PC-3 (cell line): ENCODE measurements at regions not wholly inside any gene's neighbourhood (a gene's known extent, or its start where the extent isn't known, plus 50 kb on each side); places are given as distances from the start of the nearest gene placed in this dataset.
A peak's percentile ranks its signal among the peaks of the same experiment; 100 is the strongest.

Experiments
- ATAC-seq: fragments of 200-7000 bp; cut with Tn5 transposase; 2 replicates; pipeline ENCODE4 v1.9.1; 2020; ENCODE audit warnings: mild to moderate bottlenecking, moderate library complexity
- BruUV-seq: library from RNA; stranded (reverse); fragments of 400-500 nt; replicated peaks from 2 replicates; lab custom pipeline; 2021; lab: Mats Ljungman, UMichigan
- CTCF ChIA-PET: fragments of 300-600 bp; sonication (Branson Sonifier 250); formaldehyde crosslinking; loops from one replicate; lab custom pipeline; 2022; ENCODE audit warnings: antibody characterized with exemption; lab: Charles Lee
- POLR2A ChIA-PET: fragments of 300-600 bp; sonication (Branson Sonifier 250); formaldehyde crosslinking; loops from one replicate; lab custom pipeline; 2022; ENCODE audit warnings: antibody characterized with exemption; ENCODE audit not compliant: unreplicated experiment; lab: Charles Lee
- DNase-seq: peaks from one replicate; pipeline ENCODE4 v3.0.0-alpha.2; 2015
- H2AFZ ChIP-seq: fragments of 300-600 bp; sonication (generic); 2 replicates; pipeline ENCODE4 v1.6.0; 2016; ENCODE audit warnings: antibody characterized with exemption, low read length
- H3F3A ChIP-seq: fragments of 300-600 bp; sonication (generic); one replicate; pipeline ENCODE4 v1.6.0; 2017; ENCODE audit warnings: antibody characterized with exemption, low read length, control low read depth, mild to moderate bottlenecking; ENCODE audit not compliant: unreplicated experiment
- H3K27ac ChIP-seq: fragments of 300-600 bp; sonication (generic); 2 replicates; pipeline ENCODE4 v1.5.1; 2016; ENCODE audit warnings: mild to moderate bottlenecking, low read length
- H3K27me3 ChIP-seq: fragments of 300-600 bp; sonication (generic); 2 replicates; pipeline ENCODE4 v1.6.1; 2016; ENCODE audit warnings: low read length, mixed read lengths
- H3K36me3 ChIP-seq: fragments of 300-600 bp; sonication (generic); 2 replicates; pipeline ENCODE4 v1.6.1; 2016; ENCODE audit warnings: low read depth, mixed run types, low read length, mixed read lengths
- H3K4me1 ChIP-seq: fragments of 300-600 bp; sonication (generic); 2 replicates; pipeline ENCODE4 v1.5.1; 2016; ENCODE audit warnings: low read length; ENCODE audit not compliant: insufficient read depth
- H3K4me2 ChIP-seq: fragments of 300-600 bp; sonication (generic); 2 replicates; pipeline ENCODE4 v1.6.0; 2016; ENCODE audit warnings: low read length
- H3K4me3 ChIP-seq: fragments of 300-600 bp; sonication (generic); 2 replicates; pipeline ENCODE4 v1.5.1; 2016; ENCODE audit warnings: mild to moderate bottlenecking, low read length, mixed read lengths
- H3K79me2 ChIP-seq: fragments of 300-600 bp; sonication (generic); 2 replicates; pipeline ENCODE4 v1.6.1; 2017; ENCODE audit warnings: low read length, mixed read lengths
- H3K9ac ChIP-seq: fragments of 300-600 bp; sonication (generic); 2 replicates; pipeline ENCODE4 v1.6.0; 2016; ENCODE audit warnings: mild to moderate bottlenecking, low read length
- H3K9me2 ChIP-seq: fragments of 300-600 bp; sonication (generic); replicated peaks from 2 replicates; pipeline ENCODE4 v1.6.1; 2016; ENCODE audit warnings: mixed run types, low read length, mixed read lengths
- H3K9me3 ChIP-seq: fragments of 300-600 bp; sonication (generic); 2 replicates; pipeline ENCODE4 v1.6.1; 2016; ENCODE audit warnings: low read length, mixed read lengths
- H4K20me1 ChIP-seq: fragments of 300-600 bp; sonication (generic); 2 replicates; pipeline ENCODE4 v1.6.1; 2016; ENCODE audit warnings: low read length, mixed read lengths
- CTCF ChIP-seq: fragments of 300-600 bp; sonication (generic); conservative IDR thresholded peaks from 2 replicates; pipeline ENCODE4 v1.5.1; 2017; ENCODE audit warnings: antibody characterized with exemption, low read depth, mild to moderate bottlenecking, low read length
- EZH2 ChIP-seq: fragments of 300-600 bp; sonication (generic); IDR thresholded peaks from one replicate; pipeline ENCODE4 v1.6.1; 2017; ENCODE audit warnings: antibody characterized with exemption, mild to moderate bottlenecking, low read length; ENCODE audit not compliant: unreplicated experiment
- EZH2phosphoT487 ChIP-seq: fragments of 300-600 bp; sonication (generic); IDR thresholded peaks from 2 replicates; pipeline ENCODE4 v1.6.1; 2018; ENCODE audit warnings: mild to moderate bottlenecking, antibody characterized with exemption, low read length, borderline replicate concordance
- intact Hi-C: fragments of 100-400 bp; cut with micrococcal nuclease; formaldehyde crosslinking; loops from 2 replicates; pipeline ENCODE4 v1.9.0; 2023

DNA sequence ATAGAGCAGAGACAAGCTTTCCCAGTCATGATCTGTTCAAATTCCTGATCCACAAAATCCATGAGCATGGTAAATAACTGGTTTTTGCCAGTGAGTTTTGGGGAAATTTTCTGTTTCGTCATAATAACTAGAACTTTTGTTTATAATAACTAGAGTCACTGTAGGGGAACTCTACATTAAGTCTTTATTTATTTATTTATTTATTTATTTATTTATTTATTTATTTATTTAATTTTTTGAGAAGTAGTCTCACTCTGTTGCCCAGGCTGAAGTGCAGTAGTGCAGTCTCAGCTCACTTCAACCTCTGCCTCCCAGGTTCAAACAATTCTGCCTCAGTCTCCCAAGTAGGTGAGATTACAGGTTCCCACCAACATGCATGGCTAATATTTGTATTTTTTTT lies 1106.8 kb downstream of the AMY1C start:
- TF ChIP-seq EZH2 (no peak), EZH2phosphoT487 (no peak), CTCF (no peak)
- Histone ChIP-seq H3K4me1 (no peaks in the 10 kb centered on the region), H3K9me3 (no peaks in the 10 kb centered on the region), H3K4me3 (no peak overlapping the region), H3K4me2 (no peak overlapping the region), H3K27me3 (no peaks in the 10 kb centered on the region), H3K79me2 (no peaks in the 10 kb centered on the region), H3K36me3 (no peaks in the 10 kb centered on the region), H3F3A (no peaks in the 10 kb centered on the region), H2AFZ (no peak overlapping the region), H3K27ac (no peak overlapping the region), H3K9me2 (no peaks in the 10 kb centered on the region), H3K9ac (no peak overlapping the region), H4K20me1 (no peaks in the 10 kb centered on the region)
- CTCF ChIA-PET = no interaction called here
- no TSS peak for BruUV-seq
- POLR2A ChIA-PET = no interaction called here
- ATAC-seq (no peak), DNase-seq (no peak)
- intact Hi-C loops = no loop called here

- Histone ChIP-seq H3K9me3 (no peaks in the 10 kb centered on the region), H3K36me3 (no peaks in the 10 kb centered on the region), H3K4me3 (no peak overlapping the region), H3K9ac (no peak overlapping the region), H3K79me2 (no peaks in the 10 kb centered on the region), H4K20me1 (no peaks in the 10 kb centered on the region), H3K27me3 (no peaks in the 10 kb centered on the region), H3K4me2 (no peak overlapping the region), H3K4me1 (no peaks in the 10 kb centered on the region), H3F3A (no peaks in the 10 kb centered on the region), H2AFZ (0 out of 2 replicates have a peak overlapping the region, but pooled peaks have one; percentile 2), H3K9me2 (no peaks in the 10 kb centered on the region), H3K27ac (no peak overlapping the region)
- CTCF ChIA-PET = no interaction called here
- POLR2A ChIA-PET = no interaction called here
- TF ChIP-seq CTCF = no peak
- TF ChIP-seq EZH2 = no peak
- no peak for TF ChIP-seq EZH2phosphoT487
- ATAC-seq (no peak), DNase-seq (no peak)
- BruUV-seq = no TSS peak
- intact Hi-C loops = no loop called here
These were observed 1119.1 kb downstream of the AMY1C start for GRCh38 chr1:104868794-104869193.

DNA sequence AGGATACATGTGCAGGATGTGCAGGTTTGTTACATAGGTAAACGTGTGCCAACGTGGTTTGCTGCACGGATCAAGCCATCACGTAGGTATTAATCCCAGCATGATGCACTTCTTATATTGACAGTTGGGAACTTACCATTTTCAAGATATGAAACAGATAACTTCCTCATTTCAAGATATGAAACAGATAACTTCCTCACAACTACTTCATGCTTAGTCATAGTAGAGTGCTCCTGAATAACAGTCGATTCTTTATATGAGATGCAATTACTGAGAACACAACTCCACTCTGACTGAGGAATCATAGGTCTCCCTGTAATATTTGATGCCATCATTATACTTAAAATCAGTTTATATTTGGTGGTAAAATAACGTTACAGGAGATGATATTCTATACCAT lies 1124.3 kb downstream of the AMY1C start:
- Histone ChIP-seq H3K27ac (no peak overlapping the region), H3K27me3 (no peaks in the 10 kb centered on the region), H3K4me1 (no peaks in the 10 kb centered on the region), H3K4me2 (no peak overlapping the region), H3K36me3 (no peaks in the 10 kb centered on the region), H4K20me1 (no peaks in the 10 kb centered on the region), H3K9ac (no peak overlapping the region), H3K4me3 (no peak overlapping the region), H3K79me2 (no peaks in the 10 kb centered on the region), H2AFZ (no peak overlapping the region), H3K9me2 (no peaks in the 10 kb centered on the region), H3K9me3 (no peaks in the 10 kb centered on the region), H3F3A (no peaks in the 10 kb centered on the region)
- intact Hi-C loops = no loop called here
- POLR2A ChIA-PET = no interaction called here
- DNase-seq (no peak), ATAC-seq (no peak)
- no TSS peak for BruUV-seq
- CTCF ChIA-PET = no interaction called here
- TF ChIP-seq CTCF (no peak), EZH2 (no peak), EZH2phosphoT487 (no peak)
